ENCODE measurements at regions not wholly inside any gene's neighbourhood (a gene's known extent, or its start where the extent isn't known, plus 50 kb on each side); places are given as distances from the start of the nearest gene placed in this dataset.

DNA sequence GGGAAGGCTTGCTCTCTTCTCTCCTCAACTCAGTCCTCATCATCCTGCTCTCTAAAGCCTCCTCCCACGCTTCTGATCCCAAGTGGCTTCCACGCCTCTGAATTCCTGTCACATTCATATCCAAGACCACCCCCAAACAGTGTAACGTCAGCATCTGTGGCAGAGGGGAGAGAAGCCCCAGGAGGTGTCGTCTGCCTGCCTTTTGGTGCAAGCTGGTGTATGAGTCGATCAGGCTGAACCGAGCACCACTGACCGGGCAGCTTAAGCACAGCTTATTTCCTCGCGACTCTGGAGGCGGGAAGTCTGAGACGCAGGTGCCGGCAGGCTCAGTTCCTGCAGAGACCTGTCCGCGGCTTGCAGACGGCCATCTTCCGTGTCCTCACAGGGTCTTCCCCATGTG lies 123.8 kb upstream of the RAB4A start:
- TF ChIP-seq, protein P1, sequence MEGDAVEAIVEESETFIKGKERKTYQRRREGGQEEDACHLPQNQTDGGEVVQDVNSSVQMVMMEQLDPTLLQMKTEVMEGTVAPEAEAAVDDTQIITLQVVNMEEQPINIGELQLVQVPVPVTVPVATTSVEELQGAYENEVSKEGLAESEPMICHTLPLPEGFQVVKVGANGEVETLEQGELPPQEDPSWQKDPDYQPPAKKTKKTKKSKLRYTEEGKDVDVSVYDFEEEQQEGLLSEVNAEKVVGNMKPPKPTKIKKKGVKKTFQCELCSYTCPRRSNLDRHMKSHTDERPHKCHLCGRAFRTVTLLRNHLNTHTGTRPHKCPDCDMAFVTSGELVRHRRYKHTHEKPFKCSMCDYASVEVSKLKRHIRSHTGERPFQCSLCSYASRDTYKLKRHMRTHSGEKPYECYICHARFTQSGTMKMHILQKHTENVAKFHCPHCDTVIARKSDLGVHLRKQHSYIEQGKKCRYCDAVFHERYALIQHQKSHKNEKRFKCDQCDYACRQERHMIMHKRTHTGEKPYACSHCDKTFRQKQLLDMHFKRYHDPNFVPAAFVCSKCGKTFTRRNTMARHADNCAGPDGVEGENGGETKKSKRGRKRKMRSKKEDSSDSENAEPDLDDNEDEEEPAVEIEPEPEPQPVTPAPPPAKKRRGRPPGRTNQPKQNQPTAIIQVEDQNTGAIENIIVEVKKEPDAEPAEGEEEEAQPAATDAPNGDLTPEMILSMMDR (IDR thresholded peaks at IDR 0.05; ENCODE audit: low read depth, low read length): no peak
- no peak for TF ChIP-seq EZH2phosphoT487 (IDR thresholded peaks at IDR 0.05; ENCODE audit: low read depth)

Measured in OCI-LY3 (cell line).